Mucosa of descending colon (tissue), 3 donors: ENCODE measurements at regions not wholly inside any gene's neighbourhood (a gene's known extent, or its start where the extent isn't known, plus 50 kb on each side); places are given as distances from the start of the nearest gene placed in this dataset.

Experiments used
- ATAC-seq: fragments of 200-7000 bp; cut with Tn5 transposase; one replicate; pipeline ENCODE4 v1.9.1; 2020; ENCODE audit warnings: mild to moderate bottlenecking, moderate library complexity
- DNase-seq, 3 donors: peaks; one replicate each; pipeline ENCODE4 v3.0.0-alpha.2; 2020
- H3K36me3 ChIP-seq: fragments of 200-600 bp; one replicate; pipeline ENCODE4 v1.8.0; 2021; ENCODE audit warnings: low read depth, mild to moderate bottlenecking
- H3K4me1 ChIP-seq: fragments of 200-600 bp; one replicate; pipeline ENCODE4 v1.8.0; 2021; ENCODE audit warnings: low read depth, mild to moderate bottlenecking
- H3K4me3 ChIP-seq: fragments of 200-600 bp; one replicate; pipeline ENCODE4 v1.8.0; 2021; ENCODE audit warnings: mild to moderate bottlenecking
- H3K9me3 ChIP-seq: fragments of 200-600 bp; one replicate; pipeline ENCODE4 v1.8.0; 2021; ENCODE audit warnings: mild to moderate bottlenecking
- intact Hi-C, 2 donors: fragments of 100-400 bp; cut with DNase I in 1 of 2; cut with micrococcal nuclease in 1 of 2; formaldehyde crosslinking; loops; one replicate each; pipeline versions ENCODE4 v1.11.0 to v1.11.1; 2022; cut with DNase I, micrococcal nuclease
- TF ChIP-seq, protein P1 (sequence below): fragments of 200-600 bp; IDR thresholded peaks from one replicate; pipeline ENCODE4 v1.8.0; 2022; ENCODE audit warnings: antibody characterized with exemption, mild to moderate bottlenecking
- donor health status: DM: no; HTN: no; CAD: no; lungs with moderate emphysema.
- donor health status: DM: no; HTN: no; CAD: no.
- donor health status: DM: no; HTN: yes; CAD: no.

DNA sequence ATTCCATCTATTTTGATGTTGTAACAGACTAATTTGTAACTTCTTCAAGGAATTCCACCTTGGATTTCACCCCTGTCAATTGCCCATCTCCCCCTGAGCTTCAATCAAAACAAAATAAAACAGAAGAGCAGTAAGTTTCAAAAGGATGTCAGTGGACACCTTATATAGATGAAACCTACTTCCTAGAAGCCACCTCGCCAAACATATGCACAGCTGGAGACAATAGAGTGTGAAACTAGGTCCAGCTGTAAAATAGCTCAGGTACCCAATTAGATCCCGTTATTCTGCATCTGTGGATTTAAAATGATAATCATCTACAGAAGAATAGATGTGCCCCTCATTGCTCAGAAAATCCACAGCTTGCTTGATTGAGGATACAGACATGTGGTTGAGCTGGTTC is 598.6 kb downstream of the SH2D4B start:
- intact Hi-C loops, result no loop called here
- H3K9me3 ChIP-seq, result no peaks in the 10 kb centered on the region
- no peak for ATAC-seq
- no peaks in the 10 kb centered on the region for H3K4me1 ChIP-seq
- TF ChIP-seq, protein P1, sequence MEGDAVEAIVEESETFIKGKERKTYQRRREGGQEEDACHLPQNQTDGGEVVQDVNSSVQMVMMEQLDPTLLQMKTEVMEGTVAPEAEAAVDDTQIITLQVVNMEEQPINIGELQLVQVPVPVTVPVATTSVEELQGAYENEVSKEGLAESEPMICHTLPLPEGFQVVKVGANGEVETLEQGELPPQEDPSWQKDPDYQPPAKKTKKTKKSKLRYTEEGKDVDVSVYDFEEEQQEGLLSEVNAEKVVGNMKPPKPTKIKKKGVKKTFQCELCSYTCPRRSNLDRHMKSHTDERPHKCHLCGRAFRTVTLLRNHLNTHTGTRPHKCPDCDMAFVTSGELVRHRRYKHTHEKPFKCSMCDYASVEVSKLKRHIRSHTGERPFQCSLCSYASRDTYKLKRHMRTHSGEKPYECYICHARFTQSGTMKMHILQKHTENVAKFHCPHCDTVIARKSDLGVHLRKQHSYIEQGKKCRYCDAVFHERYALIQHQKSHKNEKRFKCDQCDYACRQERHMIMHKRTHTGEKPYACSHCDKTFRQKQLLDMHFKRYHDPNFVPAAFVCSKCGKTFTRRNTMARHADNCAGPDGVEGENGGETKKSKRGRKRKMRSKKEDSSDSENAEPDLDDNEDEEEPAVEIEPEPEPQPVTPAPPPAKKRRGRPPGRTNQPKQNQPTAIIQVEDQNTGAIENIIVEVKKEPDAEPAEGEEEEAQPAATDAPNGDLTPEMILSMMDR, result no peak
- H3K4me3 ChIP-seq, result no peak overlapping the region
- H3K36me3 ChIP-seq, result no peaks in the 10 kb centered on the region
- DNase-seq, result no peak

DNA sequence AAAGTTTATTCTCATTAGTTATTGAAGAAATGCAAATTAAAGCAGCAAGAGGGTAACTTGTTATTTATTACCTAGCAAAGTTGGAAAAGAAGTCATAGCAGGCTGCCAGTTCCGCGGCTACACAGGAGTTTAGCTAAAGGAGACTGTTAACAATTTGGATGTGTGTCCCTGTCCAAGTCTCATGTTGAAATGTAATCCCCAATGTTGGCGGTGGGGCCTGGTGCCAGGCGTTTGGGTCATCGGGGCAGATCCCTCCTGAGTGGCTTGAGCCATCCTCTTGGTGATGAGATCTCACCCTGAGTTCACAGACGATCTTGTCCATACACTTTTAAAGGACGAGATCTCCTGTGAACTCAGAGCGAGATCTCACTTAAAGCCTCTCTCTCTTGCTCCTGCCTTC is 608.3 kb downstream of the SH2D4B start:
- TF ChIP-seq, protein P1, result no peak
- H3K4me3 ChIP-seq, result no peak overlapping the region
- no peaks in the 10 kb centered on the region for H3K4me1 ChIP-seq
- intact Hi-C loops, result no loop called here
- H3K9me3 ChIP-seq, result no peaks in the 10 kb centered on the region
- no peak for DNase-seq
- no peak for ATAC-seq
- H3K36me3 ChIP-seq, result no peaks in the 10 kb centered on the region

GRCh38 chr10:81146436-81146835 is 608.7 kb downstream of the SH2D4B start:
- ATAC-seq (no peak), DNase-seq (no peak)
- H3K4me3 ChIP-seq, result no peak overlapping the region
- intact Hi-C loops, result no loop called here
- no peaks in the 10 kb centered on the region for H3K9me3 ChIP-seq
- TF ChIP-seq, protein P1, result no peak
- no peaks in the 10 kb centered on the region for H3K36me3 ChIP-seq
- H3K4me1 ChIP-seq, result no peaks in the 10 kb centered on the region

GRCh38 chr10:81152656-81153055 is 615.0 kb downstream of the SH2D4B start:
- TF ChIP-seq, protein P1, result no peak
- no peaks in the 10 kb centered on the region for H3K4me1 ChIP-seq
- no peak for ATAC-seq
- no peak for DNase-seq
- intact Hi-C loops, result no loop called here
- H3K9me3 ChIP-seq, result no peaks in the 10 kb centered on the region
- no peaks in the 10 kb centered on the region for H3K36me3 ChIP-seq
- H3K4me3 ChIP-seq, result no peak overlapping the region

GRCh38 chr10:81157681-81158080 is 620.0 kb downstream of the SH2D4B start:
- no peaks in the 10 kb centered on the region for H3K36me3 ChIP-seq
- no peaks in the 10 kb centered on the region for H3K4me1 ChIP-seq
- ATAC-seq, result no peak
- H3K4me3 ChIP-seq, result no peak overlapping the region
- TF ChIP-seq, protein P1, result no peak
- no peak for DNase-seq
- no peaks in the 10 kb centered on the region for H3K9me3 ChIP-seq
- intact Hi-C loops, result no loop called here

- ATAC-seq (no peak), DNase-seq (no peak)
- TF ChIP-seq, protein P1, result no peak
- intact Hi-C loops, result no loop called here
- no peaks in the 10 kb centered on the region for H3K4me1 ChIP-seq
- no peak overlapping the region for H3K4me3 ChIP-seq
- peaks cover 12% of the 10 kb centered on the region for H3K9me3 ChIP-seq
- H3K36me3 ChIP-seq, result no peaks in the 10 kb centered on the region
These were observed 640.0 kb downstream of the SH2D4B start for GRCh38 chr10:81177651-81178244.
